GM19452 (cell line): ENCODE measurements at regions not wholly inside any gene's neighbourhood (a gene's known extent, or its start where the extent isn't known, plus 50 kb on each side); places are given as distances from the start of the nearest gene placed in this dataset.
A peak's percentile ranks its signal among the peaks of the same experiment; 100 is the strongest.
"Not testable (repeated sequence)": the region's sequence is repeated elsewhere in the genome, so short reads cannot be mapped to it uniquely, and the experiment has no call there.

Experiments used
- ATAC-seq: cut with Tn5 transposase; IDR thresholded peaks from one replicate; pipeline ENCODE4 v1.9.1; 2021; ENCODE audit not compliant: unreplicated experiment

DNA sequence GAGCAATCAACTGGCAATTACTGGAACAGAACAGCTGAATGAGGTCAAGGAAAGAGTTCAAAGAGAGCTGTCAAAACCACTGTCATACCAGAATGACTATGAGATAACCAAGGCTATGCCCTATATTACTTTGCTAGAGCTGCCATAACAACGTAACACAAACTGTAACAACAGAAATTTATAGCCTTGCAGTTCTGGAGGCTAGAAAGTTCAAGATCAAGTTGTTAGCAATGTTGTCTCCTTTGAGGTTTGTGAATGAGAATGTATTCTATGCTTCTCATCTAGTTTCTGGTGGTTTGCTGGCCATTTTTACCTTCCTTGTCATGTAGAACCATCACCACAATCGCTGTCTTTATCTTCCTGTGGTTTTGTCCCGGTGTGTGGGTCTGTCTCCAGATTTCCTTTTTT is 1323.0 kb upstream of the GJE1 start:
- peak; percentile 83 for ATAC-seq

DNA sequence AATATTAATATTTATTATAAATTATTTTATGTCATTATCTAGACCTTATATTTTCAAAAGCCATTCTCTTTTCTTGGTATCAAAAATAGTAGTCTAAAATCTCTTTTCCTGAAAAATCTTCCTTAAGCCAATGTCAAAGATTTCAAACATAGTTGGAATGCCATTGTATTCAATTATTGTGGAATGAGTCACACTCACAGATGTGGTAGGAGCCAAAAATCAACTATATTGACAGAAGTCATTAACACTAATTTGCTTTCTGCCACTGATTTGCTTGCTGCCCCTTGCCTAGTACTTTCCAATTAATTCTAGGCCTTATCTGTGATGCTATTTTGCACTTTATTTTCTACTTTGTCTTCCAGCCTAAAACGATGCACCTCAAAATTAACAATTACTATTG is 1326.3 kb upstream of the GJE1 start:
- no peak for ATAC-seq

DNA sequence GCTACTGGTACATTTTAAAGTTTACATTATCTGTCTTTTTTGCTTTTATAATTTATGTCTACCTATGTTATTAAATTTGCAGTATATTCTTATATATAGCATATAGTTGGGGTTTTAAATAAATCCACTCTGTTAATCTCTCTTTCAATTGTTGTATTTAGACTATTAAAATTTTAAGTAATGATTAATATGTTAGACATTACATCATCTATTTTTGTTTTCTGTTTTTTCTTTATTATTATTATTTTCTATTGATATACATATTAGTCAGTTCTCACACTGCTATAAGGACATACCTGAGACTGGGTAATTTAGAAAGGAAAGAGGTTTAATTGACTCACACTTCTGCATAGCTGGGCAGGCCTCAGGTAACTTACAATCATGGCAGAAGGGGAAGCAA is 1338.2 kb upstream of the GJE1 start:
- no peak for ATAC-seq

DNA sequence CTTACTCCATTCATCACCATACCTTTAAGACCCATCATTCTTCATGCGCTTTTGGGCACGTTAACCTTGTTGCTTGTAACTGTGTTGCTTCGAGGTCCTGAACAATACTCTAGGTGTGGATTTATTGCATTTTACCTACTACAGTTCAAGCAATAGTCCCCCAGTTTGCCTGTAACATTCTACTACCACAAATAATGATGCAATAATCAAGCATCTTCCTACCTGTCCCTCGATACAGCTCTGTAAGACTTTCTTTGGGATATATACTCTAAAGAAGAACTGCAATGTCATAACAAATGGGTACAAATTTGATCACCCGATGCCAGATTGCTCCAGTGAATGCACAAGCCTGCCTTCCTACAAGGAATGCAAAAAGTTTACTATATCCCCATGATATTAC is 1342.6 kb upstream of the GJE1 start:
- no peak for ATAC-seq

DNA sequence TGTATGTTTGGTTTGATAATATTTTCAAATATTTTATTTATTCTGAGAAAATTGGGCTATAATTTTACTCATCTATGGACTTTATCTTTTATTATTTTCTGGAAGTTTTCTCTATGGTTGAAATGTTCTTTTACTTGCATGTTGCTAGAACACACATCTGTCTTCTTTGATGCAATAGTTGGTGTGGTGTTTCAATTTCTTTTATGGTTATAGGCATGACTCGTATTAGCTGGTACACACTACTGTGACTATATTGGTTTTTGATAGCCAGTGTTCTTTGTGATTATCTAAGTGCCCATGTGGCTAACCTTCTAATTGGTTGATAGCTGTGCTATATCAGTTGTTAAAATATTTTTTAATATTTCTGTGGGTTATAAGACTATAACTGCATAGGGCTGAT is 1343.3 kb upstream of the GJE1 start:
- ATAC-seq = no peak

DNA sequence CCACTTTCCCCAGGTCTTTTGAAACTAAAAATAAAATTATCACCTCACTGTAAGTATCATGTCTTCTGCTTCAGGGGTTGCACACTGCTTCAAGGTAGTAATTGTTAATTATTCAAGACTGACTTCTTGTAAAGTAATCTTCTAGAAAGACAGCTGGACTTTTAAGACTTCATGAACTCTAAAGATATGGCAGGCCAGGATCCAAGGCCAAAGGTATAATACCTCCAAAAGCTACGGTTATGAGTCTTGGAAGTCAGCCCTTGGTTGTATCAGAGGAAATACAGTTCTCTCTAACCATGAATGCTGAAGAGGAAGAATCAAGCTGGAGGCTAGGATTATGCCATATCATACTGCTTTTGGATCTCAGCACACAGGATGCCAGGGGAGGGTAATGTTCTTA is 1346.8 kb upstream of the GJE1 start:
- ATAC-seq = no peak

DNA sequence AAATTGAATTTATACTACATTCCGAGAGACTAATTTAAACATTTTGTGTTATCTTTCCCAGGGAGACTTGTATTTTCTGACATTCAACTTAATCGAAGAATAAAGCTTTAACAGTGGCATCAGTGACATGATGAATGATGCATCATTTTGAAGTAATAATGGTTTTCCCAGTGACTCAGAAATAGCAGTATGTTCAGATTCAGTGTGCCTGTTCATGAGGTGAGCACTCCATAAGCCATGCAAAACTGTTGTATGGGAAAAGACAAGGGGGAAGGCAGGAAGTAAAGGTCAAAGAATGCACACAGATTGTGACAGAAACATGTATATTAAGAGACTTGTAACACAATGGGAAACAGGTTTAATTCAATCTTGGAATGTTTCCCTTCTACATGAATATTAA is 1348.2 kb upstream of the GJE1 start:
- no peak for ATAC-seq

DNA sequence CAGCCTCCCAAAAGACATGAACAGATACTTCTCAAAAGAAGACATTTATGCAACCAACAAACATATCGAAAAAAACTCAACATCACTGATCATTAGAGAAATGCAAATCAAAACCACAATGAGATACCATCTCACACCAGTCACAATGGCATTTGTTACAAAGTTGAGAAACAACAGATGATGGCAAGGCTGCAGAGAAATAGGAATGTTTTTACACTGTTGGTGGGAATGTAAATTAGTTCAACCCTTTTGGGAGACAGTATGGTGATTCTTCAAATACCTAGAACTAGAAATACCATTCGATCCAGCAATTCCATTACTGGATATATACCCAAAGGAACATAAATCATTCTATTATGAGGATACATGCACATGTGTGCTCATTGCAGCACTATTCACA is 1349.2 kb upstream of the GJE1 start:
- ATAC-seq = not testable (repeated sequence)

DNA sequence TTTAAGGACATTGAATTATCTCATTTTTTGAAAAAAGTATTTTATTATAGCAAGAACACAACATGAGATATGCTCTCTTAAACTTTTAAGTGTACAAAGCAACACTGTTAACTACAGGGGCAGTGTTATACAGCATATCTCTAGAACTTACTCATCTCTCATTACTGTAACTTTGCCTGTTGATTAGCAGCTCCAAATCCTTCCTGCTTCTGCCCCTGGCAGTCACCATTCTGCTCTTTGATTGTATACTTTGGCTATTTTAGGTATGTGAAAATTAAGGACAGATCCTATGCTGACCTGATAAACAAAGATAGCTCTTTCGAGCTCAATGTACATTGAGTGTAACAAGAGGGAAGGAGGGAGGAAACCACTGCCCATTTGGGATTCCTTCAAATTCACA is 1349.8 kb upstream of the GJE1 start:
- ATAC-seq = no peak

DNA sequence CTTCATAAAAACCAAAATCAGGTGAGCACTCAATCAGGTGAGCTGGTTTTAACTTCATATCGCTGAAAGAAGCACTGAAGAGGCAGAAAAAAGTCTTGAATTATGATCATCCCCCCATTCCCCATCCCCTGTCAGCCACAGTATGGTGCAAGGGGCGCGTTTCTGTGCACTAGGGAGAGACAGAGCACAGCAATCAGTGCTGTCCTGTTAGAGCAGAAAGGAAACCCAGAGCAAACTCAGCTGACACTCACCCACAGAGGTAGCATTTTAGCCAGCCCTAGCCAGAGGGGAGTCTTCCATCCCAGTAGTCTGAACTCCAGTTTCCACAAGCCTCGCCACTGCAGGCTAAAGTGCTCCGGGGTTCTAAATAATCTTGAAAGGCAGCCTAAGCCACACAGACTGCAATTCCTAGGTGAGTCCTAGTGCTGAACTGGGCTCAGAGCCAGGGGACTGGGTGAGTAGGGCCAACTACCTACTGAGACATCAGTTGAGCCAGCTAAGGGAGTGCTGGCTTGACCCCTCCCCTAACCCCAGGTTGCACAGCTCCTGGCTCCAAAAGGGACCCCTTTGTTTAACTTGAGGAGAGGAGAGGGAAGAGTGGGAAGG is 1352.6 kb upstream of the GJE1 start:
- no peak for ATAC-seq

DNA sequence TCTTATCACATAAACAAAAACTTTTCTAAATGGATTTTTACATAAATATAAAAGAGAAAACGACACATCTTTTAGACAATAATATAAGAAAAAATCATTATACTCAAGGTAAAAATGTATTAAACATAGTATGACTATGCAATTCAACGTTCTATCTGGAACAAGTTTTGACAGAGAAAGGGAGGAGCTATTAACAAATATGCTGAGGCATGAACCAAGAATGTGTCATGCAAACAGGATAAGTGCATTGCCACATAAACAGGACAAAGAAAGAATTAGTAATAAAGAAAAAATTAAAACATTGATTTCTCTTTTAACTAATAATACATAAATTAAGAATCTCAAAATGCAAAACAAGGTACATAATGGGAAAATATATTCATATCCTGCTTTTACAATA is 1353.4 kb upstream of the GJE1 start:
- ATAC-seq = no peak

DNA sequence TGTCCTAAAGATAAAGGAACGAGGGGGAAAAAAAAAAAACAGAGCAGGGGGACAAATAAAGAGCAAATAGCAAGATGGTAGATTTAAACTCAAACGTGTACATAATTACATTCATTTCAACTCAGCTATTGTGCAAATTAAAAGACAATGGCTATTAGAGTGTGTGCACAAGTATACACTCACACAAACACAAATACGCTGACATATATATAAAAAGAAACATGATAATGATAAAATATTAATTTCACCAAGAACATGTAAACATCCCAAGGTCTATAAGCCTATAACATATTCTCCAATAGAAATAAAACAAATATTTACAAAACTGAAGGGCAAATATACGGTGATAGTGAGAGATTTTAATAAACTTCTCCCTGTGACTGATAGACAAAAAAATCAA is 1354.9 kb upstream of the GJE1 start:
- no peak for ATAC-seq

DNA sequence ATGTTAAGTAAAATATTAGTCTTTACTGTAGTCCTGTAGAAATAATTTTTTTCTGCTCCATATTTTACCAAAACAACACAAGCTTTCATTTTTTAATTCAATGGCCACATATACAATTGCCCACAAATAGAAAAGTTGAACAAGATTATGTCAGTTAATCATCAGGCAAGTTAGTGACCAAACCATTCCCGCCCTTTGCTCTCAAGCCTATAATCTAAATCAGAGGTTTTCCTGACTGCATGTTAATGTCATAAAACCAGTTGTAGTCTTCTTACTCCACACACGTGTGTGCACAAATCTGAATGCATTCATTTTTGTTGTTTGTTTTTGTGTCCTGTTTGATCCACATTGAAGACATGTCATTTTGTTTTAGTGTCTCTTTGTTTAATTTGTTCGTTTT is 1357.7 kb upstream of the GJE1 start:
- no peak for ATAC-seq

DNA sequence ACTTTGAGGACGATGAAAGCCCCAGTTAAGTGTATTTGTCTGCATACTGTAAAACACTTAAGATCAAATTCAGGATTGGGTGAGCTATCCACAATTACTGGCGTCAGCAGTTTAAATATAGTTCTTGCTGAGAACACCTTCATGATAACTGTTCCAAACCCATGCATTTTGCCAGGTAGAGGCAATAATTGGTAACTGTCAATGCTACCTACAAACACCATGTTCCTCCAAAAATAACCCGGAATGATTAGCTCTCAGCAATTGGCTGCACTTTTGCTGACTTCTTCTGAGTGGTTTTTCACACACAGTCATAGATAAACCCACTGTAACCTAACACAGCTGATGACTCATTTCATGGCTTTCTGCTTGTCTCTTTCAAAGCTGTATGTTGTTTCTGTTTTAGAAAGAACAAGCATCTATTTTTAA is 1358.6 kb upstream of the GJE1 start:
- ATAC-seq = peak; percentile 98

DNA sequence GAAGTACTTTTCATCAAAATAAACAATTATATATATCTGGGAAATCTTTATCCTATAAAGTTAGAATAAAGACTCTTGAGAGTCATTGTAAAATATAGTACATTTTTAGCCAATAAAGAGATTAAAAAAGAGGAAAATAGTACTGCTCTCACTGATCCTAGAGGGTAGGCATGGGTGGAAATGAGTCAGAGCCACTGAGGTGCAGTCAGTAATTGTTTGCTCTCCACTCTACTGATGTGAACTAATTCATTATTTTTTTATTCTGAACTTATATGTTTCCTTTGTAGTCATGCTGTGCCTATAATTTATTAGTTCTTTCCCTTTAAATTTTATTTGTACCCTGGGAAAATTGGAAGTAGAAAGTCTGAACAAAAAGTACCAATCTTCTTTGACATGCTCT is 1359.4 kb upstream of the GJE1 start:
- no peak for ATAC-seq

DNA sequence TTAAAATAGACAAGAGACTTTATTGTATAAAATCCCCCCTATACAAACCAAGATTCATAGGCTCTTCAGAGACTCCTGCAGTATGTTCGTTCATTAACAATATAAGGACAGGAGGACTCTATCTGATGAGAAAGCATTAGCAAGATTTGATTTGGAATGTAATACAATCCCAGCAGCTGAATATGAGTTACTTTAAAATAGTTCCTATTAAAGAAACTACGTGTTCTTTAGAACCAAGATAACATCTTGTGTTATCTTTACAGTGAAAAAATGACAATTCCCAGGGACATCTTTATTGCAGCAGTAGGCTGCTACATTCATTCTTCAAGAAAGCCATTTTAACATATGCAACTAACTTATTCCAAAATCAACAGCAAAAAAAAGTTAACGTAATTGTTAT is 1360.1 kb upstream of the GJE1 start:
- ATAC-seq = no peak

DNA sequence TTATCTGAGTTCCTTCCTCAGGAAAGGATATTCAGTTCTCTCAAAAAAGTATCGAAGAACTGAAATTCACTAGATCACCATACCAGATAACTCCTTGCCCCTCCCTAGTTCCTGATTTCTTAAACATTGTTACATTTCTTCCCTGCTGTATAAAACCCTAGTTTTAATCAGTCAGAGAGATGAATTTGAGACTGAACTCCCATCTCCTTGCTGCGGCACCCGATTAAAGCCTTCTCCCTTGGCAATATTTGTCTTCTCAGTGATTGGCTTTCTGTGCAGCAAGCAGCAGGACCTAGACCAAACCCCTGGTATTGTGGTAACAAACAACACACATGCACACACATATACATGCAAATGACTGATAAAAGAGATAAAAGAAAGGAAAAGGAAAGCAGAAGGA is 1364.6 kb upstream of the GJE1 start:
- ATAC-seq = no peak

DNA sequence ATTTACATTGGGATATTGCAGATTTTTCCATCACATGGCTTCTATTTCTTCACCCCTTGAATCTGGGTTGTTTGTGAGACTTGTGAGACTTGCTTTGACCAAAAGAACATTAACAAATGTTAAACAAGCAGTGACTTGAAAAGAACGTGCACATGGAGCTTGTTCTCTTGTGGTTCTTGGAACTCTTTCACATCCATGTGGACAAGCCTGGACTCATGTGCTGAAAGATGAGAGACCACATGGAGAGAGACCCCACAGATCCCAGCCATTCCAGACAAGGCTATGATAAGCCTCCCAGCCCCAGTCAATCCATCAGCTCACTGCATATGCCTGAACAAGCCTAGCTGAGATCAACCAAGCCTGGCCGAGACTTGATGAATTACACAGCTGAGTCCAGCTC is 1365.7 kb upstream of the GJE1 start:
- no peak for ATAC-seq

DNA sequence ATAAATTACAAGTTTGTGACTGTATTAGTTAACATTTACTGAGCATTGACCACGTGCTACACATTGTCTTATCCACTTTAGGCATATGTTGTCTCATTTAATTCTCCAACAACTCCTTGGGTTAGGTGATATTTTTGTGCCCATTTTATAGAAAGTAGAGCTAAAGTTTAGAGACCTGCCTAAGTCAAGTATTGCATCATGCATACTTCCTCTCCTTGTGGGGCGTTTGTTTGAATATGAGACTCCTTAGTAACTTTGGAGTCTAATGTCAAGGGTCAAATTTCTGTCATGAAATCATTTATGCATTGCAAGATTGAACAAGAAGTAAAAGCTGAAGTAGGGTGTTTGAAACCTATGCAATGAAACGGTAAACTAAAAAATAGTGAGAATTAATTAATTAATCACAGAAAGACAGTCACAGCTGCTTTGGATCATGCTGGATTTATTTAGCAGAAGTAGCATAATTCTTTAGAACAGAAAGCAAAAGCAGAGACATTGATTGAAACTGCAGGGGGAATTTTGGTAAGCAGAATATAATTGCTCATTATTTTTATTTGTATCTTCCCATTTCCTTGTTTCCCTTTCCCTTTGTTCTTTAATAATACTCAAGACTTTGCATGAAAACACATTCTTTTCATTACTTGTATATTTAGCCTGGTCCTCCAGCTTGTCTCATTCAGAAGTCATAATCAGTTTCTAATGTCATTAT is 1374.4 kb upstream of the GJE1 start:
- no peak for ATAC-seq

DNA sequence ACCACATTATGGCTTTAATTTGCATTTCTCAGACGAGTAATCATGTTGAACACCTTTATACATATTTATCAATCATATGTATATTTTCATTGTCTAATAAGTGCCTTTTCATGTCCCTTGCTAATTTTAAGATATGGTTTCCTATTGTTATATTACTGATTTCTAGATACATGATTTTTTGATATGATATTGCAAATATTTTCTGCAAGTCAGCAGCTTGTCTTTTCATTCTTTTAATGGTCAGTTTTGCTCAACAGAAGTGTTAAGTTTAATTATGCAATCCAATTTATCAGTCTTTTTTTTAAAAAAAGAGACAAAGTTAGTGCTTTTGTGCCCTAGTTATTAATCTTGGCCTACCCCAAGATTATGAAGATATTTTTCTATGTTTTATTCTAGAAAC is 1377.8 kb upstream of the CITED2 start:
- no peak for ATAC-seq

DNA sequence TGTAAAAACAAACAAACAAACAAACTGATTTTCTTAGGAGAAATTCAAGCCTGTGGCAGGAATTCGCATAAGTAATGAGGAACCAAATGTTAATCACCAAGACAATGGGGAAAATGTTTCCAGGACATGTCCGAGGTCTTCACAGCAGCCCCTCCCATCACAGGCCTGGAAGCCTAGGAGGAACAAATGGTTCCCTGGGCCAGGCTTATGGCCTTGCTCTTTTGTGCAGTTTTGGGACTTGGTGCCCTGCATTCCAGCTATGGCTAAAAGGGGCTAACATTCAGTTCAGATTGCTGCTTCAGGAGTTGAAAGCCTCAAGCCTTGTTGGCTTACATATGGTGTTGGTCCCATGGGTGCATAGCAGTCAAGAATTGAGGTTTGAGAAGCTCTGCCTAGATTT is 1372.7 kb upstream of the CITED2 start:
- no peak for ATAC-seq

DNA sequence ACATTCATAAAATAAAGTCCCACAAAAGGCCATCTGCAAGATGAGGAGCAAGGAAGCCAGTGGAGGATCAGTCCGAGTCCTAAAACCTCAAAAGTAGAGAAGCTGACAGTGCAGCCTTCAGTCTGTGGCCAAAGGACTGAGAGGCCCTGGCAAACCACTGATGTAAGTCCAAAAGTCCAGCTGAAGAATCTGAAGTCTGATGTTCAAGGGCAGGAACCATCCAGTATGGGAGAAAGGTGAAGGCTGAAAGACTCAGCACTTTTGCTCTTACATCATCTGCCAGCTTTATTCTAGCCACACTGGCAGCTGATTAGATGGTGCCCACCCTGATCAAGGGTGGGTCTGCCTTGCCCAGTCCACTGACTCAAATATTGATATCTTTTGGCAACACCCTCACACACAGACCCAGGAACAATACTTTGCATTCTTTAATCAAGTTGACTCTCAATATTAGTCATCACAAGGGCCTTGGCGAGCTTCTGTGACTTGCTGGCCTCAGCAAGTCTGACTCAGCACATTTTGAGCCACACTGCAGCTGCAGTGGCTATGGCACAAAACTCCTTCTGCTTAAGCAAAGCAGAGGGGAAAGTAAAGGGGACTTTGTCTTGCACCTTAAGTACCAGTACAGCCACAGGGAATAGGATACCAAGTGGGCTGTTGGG is 1370.3 kb upstream of the CITED2 start:
- peak; percentile 73 for ATAC-seq

DNA sequence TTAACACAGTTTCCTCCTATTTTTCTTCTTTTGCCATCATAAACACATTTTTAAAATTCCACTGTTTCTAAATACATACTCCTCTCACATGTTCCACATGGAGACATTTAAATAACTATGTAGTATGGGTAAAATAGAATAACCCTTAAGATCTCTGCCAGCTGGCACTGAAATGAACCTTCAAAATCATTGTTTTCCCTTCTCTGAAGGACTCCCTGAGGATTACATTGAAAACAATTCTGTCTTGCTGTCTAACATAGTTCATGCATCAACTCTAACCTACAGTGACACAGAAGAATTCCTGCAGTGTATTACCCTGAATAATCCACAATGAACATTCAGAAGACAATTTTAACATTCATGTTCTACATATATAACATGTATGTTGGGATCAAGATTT is 1361.8 kb upstream of the CITED2 start:
- no peak for ATAC-seq
